ENCODE measurements at regions not wholly inside any gene's neighbourhood (a gene's known extent, or its start where the extent isn't known, plus 50 kb on each side); places are given as distances from the start of the nearest gene placed in this dataset.

GRCh38 chr2:7189106-7189505 lies 271.9 kb downstream of the RNF144A start:
- TF ChIP-seq MEIS1 (CRISPR knock-in tag; IDR thresholded peaks at IDR 0.05; ENCODE audit: borderline replicate concordance), result no peak
- TF ChIP-seq, protein P1, sequence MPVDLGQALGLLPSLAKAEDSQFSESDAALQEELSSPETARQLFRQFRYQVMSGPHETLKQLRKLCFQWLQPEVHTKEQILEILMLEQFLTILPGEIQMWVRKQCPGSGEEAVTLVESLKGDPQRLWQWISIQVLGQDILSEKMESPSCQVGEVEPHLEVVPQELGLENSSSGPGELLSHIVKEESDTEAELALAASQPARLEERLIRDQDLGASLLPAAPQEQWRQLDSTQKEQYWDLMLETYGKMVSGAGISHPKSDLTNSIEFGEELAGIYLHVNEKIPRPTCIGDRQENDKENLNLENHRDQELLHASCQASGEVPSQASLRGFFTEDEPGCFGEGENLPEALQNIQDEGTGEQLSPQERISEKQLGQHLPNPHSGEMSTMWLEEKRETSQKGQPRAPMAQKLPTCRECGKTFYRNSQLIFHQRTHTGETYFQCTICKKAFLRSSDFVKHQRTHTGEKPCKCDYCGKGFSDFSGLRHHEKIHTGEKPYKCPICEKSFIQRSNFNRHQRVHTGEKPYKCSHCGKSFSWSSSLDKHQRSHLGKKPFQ (tag by site-specific recombination; IDR thresholded peaks at IDR 0.05), result no peak
- TF ChIP-seq REST (tag by site-specific recombination; IDR thresholded peaks at IDR 0.05), result no peak
- no peak for TF ChIP-seq ZNF366 (tag by site-specific recombination; conservative IDR thresholded peaks at IDR 0.05)
- TF ChIP-seq YY1 (tag by site-specific recombination; IDR thresholded peaks at IDR 0.05), result no peak
- TF ChIP-seq ZNF596 (tag by site-specific recombination; IDR thresholded peaks at IDR 0.05), result no peak
- no peak for TF ChIP-seq ZNF398 (tag by site-specific recombination; IDR thresholded peaks at IDR 0.05)
- TF ChIP-seq ZNF133 (tag by site-specific recombination; IDR thresholded peaks at IDR 0.05), result no peak
- TF ChIP-seq, protein P2, sequence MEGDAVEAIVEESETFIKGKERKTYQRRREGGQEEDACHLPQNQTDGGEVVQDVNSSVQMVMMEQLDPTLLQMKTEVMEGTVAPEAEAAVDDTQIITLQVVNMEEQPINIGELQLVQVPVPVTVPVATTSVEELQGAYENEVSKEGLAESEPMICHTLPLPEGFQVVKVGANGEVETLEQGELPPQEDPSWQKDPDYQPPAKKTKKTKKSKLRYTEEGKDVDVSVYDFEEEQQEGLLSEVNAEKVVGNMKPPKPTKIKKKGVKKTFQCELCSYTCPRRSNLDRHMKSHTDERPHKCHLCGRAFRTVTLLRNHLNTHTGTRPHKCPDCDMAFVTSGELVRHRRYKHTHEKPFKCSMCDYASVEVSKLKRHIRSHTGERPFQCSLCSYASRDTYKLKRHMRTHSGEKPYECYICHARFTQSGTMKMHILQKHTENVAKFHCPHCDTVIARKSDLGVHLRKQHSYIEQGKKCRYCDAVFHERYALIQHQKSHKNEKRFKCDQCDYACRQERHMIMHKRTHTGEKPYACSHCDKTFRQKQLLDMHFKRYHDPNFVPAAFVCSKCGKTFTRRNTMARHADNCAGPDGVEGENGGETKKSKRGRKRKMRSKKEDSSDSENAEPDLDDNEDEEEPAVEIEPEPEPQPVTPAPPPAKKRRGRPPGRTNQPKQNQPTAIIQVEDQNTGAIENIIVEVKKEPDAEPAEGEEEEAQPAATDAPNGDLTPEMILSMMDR (tag by site-specific recombination; IDR thresholded peaks at IDR 0.05), result no peak
- no peak for TF ChIP-seq ZNF792 (tag by site-specific recombination; IDR thresholded peaks at IDR 0.05)
